UCSD-AML1 (cell line): ENCODE measurements at regions not wholly inside any gene's neighbourhood (a gene's known extent, or its start where the extent isn't known, plus 50 kb on each side); places are given as distances from the start of the nearest gene placed in this dataset.

ENCODE experiments used
- DNase-seq: peaks from one replicate; lab custom pipeline; 2025; ENCODE audit not compliant: unreplicated experiment; lab: John Stamatoyannopoulos, UW

DNA sequence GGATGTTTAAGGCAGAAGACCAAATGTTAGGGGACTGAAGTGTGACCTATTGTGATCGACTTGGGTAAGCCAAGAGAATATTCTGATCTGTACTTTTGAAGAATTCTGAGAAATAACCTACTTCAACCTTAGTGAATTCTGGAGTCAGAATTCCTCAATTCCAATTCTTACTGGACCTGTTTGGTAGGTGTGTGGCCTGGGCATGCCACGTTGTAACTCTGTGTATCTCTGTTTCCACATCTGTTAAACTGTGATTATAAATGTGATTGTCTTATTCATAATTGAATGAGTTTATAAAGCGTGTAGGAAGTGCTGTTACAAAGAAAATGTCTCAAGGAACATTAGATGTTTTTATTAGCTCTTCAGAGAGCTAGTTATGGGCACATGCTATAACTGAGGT lies 64.5 kb downstream of the TUSC1 start:
- no peak for DNase-seq

DNA sequence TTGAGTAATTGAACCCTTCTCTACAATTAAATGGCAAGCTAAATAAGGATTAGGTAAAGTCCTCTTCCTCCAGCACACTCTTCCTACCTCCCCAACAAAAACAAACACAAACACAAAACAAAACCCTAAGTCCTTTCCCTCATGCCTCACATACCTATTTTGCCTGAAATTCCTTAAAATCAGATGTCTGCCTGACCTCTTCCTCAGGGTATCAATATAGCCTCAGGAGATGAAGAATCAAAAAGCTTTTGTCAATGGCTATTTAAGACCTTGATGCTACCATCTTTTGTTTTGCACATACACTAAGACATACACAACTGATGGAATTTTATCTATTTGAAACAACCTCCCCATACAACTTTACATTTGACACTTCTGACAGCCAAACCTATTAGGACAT lies 75.1 kb downstream of the TUSC1 start:
- DNase-seq, result no peak

DNA sequence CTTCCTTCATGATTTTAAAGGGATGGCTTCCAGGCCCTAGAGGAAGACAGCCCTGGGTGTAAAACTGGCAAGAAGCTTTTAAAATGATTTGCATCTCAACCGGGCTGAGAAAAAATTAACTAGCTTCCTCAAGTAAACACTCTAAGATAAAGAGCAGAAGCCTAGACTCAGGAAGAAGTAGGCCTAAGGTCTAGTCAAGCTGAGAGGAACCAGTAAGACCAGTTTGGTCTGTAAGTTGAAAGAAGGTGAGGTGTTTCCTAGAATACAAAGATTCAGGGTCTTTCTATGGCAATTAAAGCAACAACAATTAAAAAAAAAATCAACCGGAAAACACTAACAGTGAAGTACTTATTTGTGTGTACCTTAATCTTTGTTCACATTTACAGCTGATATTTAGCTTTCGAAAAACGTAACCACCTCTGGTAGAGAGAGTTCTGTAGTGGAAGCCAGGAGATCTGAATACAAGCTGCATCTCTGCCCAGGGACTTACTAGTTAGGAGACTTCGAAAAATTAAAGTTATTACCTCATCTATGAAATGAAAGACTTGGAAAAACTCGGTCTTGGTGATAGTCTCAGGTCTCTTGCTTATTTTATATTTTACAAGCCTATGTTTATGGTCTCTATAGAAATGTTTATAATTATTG lies 75.7 kb downstream of the TUSC1 start:
- DNase-seq, result no peak

DNA sequence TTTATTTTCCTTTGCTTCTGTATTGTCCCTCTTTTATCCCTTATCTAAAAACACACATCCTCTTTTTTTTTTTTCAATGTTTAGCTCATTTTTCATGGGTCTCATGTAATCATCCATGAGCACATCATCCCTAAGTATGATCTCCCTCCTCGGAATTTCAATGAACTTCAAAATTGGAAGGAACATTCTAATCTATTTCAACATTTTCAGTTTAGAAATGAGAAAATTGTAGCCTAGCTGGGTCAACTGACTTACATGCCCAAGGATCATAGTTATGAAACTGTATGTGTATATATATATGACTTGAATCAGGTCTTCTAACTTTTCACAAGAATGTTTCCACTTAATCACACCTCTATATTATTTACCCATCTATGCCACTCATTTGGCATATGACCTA lies 77.7 kb downstream of the TUSC1 start:
- no peak for DNase-seq

DNA sequence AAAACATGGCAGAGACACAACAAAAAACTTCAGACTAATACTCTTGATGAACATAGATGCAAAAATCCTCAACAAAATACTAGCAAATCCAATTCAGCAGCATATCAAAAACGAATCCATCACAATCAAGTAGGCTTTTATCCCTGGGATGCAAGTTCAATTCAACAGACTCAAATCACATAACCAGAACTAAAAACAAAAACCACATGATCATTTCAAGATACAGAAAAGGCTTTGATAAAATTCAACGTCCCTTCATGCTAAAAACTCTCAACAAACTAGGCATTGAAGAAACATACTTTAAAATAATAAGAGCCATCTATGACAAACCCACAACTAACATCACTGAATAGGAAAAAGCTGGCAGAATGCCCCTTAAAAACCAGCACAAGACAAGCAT lies 93.6 kb downstream of the TUSC1 start:
- DNase-seq, result no peak

DNA sequence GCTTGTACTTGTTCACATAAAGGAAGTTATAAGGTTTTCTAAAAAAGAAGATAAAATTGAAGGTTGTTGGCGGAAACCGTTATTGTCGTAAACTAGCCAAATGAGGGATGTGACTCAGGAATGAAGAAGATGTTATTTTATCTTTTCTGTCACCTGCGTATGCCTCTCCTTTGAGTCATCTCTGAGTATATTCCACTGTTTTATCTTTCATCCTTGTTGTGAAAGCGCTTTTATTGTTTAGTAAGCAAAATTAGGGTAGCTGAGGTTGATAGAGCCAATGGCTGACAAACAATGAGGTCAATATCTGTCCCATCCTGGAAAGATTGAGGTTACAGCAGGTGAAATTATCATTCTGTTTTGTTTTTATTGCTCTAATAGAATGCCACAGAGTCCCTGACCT lies 105.0 kb downstream of the TUSC1 start:
- no peak for DNase-seq

DNA sequence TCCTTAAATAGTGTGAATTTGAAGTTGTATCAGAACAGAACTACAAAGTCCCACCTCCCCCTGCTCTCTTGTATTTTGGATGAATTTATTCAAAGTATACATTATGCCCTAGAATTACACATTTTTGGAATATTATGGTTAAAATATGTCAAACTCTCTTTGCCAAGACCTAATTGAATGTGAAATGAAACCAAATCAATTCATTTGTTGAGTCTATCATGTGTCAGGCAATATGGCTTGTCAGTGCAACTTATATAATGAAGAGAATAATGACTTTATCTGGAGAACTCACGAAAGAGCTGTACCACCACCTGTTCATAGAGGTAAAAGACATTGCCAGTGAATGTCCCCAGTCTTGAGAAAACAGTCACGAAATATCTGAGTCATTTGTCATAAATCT lies 106.8 kb downstream of the TUSC1 start:
- DNase-seq, result no peak

DNA sequence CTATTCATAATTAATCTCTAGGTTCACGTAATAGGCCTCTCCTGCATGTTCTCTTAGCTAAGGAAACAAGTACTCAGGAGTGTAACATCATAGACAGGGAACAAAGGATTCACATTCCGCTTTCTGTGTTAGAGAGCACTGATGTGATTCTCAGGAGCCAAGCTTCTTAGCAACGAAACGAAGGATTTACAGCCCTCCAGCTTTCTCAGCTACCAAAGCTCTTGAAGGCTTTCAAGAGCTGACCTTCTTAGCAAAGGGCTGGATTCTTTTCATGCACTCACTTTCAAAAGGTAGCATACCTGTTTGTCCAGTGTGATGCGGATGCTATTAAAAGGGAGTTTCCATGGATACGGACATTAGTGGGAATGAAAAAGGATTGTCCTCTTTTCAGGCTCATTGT lies 107.4 kb downstream of the TUSC1 start:
- no peak for DNase-seq

DNA sequence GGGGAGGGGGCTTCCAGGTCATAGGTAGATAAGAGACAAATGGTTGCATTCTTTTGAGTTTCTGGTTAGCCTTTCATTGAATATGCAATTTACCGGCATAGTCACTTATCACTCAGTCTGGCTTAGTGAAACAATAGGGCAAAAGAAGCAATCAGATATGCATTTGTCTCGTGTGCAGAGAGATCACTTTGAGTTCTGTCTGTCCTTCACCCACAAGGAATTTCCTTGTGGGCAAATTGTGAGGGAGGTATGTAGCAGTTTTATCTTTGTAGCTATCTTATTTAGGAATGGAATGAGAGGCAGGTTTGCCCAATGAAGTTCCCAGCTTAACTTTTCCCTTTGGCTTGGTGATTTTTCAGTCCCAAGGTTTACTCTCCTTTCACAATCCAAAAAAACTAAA lies 116.1 kb downstream of the TUSC1 start:
- DNase-seq, result no peak

DNA sequence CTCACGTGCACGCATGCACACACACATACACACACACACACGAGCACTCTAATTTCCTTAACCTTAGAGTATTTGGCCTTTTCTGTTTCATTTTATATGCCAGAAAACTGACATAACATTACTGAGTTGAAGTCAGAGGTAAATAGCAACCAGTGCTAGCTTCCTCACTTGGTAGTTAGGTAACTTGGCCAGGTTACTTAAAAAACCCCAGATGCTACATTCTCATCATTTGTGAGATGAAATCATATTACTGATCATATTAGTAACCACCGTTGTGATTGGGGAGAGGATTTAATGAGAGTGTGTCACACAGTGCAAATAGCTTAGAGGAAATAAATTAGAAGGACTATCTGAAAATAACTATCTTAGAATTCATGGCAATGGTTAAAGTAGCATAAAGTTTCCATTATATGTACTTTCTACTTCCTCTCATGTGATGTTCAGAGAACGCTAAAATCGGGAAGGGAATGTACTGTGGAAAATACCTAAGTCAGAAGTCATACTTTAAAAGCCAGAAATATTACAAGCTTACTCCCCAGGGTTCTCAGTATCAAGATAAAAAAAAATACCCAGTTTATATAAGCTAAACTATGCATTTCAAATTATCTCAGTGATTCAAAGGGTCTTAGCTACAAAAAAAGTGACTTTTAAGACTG lies 120.5 kb downstream of the TUSC1 start:
- no peak for DNase-seq

DNA sequence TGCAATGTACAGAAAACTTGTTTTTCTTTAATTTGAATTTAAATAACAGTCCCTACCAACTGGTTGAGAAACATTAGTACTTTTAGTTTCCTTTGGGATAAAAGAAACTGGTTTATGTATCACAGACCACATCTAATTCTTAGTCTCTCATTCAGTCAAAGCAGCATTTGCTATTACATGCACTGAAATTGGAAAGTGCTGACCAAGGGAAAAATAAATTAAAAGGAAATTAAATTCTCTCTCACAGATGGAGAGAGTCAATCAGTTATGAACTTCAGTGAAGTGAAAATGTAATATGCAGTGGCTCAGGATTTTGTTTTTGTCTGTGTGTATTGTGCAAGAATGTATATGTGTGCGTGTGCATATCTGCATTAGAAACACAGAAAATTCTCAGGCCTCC lies 121.7 kb downstream of the TUSC1 start:
- DNase-seq, result no peak

DNA sequence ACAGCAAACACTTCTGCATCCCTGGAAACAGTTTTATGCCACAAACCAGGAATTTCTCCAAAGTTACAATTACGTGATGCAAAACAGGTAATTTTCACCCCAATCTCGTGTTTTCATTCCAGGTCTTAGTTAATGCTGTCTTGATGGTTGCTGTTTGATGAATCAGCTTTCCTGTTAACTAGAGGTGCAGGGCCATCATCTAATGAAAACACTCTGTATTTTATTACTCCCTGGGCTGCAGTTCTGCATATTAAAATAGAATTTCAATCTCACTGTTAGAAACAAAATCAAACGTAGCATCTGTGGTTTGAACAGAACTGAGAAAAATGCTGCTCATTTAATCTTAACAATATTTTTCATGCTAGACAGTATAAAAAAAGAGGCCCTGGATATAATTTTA lies 129.4 kb downstream of the TUSC1 start:
- DNase-seq, result no peak

DNA sequence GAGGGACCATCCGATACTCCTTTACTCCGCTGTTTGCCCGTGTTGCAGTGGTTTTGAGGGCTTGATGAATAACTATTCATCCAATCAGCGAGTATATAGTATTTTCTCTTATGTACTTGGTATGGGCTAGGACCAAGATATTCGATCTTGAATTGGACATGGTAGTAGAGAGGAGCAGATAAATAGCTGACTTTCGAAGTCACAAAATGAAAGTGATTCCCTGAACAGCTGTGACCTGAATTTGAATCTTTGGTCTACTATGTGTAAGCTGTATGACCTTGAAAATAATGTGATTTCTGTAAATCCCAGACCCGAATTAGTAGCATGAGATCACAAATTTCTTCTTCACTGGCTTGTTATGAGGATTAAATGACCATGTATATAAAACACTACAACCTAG lies 134.4 kb downstream of the TUSC1 start:
- DNase-seq, result no peak

DNA sequence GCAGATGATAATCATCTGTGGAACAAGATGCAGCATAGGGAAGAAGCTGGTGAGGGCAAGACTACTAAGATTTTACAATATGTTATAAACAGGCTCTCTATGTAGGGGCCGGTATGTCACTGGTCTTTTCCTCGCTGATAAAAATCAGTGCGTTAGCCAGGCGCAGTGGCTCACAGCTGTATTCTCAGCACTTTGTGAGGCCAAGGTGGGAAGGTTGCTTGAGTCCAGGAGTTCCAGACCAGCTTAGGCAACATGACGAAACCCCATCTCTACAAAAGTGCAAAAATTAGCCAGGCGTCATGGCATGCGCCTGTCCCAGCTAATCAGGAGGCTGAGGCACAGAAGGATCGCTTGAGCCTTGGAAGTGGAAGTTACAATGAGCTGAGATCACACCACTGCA lies 135.9 kb downstream of the TUSC1 start:
- no peak for DNase-seq

DNA sequence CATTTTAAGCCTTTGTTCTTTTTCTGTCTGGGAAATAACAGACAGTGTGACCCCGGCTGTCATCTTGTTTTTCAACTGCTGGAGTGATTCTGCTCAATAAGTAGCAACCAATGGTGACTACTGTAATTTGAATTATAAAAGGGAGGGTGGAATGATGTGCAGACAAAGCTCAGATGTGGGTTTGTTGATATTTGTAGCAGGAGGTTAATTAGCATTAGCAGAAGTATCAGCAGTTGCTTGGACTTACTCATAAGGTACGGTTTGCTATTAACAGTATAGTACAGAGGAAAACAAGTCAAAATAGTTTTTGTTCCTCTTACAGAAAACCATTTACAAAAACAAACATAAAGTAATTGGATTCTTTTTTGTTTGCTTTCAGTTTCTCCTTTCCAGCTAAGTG lies 140.4 kb downstream of the TUSC1 start:
- no peak for DNase-seq

DNA sequence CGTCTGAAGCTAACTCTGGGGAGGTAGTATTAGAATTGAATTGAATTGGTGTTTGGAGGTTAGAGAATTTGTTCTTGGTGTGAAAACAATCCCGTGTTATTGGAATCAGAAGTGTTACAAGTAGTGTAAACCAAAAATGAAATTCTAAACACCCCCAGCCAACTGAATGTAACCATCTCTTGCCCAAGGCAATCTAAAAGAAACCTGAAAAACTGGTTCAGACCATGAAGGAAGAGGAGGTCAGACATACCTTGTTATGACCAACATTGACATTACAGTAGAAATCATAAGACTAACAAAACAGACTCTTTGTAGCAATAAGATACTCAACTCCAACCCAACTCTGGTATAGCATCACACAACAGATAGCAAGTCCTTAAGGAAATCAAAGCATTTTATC lies 159.0 kb downstream of the TUSC1 start:
- no peak for DNase-seq

DNA sequence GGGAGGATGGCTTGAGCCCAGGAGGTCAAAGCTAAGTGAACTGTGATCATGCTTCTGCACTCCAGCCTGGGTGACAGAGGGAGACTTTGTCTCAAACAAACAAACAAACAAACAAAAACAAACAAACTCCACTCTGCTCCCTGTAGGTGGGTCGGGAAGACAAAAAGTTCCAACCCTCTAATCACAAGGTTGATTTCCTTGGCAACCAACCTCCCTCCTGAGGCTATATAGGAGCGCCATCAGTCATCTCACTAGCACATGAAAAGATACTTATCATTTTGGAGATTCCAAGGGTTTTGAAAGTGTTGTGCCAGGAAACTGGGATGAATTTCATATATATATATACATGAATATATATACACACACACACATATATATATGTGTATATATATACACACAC lies 160.5 kb downstream of the TUSC1 start:
- no peak for DNase-seq

DNA sequence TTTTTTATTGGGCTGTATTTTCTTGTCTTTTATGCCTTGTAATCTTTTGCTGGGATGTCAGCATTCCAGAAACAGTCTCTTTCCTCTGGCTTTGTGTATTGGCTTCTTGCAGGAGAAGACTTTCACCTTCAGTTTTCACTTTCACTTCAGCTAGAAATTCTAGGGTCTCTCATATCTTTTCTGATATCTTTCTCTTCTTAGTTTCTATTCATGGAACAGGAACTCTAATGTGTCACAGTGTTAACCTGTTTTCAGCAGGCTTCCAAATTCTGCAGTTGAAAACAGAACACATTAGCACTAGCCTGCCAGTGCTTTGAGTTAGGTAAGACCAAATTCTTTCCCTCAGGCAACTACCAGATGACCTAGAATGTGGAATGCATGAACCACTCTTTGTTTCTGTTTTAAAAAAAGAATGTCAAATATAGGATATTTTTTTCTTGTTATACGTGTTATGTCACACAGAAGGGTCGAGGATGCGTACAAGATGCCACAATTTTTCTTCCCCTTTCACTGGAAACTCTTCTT lies 164.7 kb downstream of the TUSC1 start:
- no peak for DNase-seq

DNA sequence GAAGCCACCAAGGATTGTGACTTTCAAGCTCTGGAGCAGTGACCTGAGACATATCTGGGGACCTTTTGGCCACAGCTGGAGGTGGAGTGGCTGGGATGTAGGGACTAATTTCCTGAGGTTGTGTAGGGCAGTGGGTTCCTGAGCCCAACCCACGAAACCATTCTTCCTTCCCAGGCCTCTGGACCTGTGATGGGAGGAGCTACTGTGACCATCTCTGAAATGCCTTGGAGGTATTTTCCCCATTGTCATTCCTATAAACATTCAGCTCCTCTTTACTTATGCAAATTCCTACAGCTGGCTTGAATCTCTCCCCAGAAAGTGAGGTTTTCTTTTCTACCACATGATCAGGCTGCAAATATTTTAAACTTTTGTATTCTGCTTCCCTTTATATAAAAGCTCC lies 172.6 kb downstream of the TUSC1 start:
- DNase-seq, result no peak

DNA sequence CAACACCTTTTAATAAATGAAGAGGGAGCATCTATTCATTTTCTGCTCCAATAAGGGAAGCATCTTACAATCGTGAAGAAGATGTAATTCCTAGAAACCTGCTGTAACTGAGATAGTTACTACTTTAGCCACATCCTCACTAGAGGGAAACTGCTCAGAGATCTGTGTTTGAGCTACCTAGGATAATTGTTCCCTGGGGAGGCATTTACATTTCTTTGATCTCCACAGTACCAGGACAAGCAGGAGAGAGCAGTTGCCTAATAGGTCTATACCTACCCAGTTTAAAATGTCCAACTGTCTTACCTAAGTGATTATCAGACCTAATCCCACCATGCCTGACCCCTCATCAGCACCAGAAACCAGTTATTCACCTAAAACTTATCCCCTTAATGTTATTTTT lies 196.9 kb downstream of the TUSC1 start:
- DNase-seq, result no peak

DNA sequence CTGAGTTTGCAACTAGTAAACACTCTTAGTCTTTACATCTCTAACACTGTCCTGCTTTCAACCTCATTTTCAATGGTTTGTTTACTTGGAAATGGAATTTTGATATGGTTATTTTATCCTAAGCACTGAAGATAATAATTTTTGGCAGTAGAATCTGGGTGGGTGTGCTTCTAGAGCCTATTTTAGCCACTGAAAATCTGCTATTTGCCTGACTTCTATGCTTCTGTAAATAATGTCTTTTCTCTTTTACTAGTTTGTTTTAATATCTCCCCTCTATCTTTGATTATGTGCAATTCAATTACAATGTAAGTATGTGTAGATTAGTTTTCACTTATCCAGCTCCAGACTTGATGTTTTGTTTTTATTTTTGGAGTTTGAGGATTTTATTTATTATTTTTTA lies 197.5 kb downstream of the TUSC1 start:
- DNase-seq, result no peak

DNA sequence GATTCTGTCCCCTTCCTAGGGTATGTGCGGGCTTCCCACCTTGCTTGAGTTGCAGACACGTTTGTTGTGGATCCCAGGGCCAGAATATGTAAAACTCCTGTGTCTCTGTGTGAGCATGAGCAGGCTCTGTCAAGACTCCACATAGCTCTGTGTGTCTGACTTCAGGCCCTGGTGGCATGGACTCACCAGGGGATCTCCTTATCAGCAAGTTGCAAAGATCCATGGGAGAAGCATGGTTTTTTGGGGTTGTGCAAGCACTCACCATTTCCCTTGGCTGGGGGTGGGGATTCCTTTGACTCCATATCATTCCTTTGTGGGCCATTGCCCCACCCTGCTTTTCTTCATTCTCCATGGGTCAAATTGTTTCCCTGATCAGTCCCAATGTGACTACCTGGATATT lies 205.6 kb downstream of the TUSC1 start:
- DNase-seq, result no peak

DNA sequence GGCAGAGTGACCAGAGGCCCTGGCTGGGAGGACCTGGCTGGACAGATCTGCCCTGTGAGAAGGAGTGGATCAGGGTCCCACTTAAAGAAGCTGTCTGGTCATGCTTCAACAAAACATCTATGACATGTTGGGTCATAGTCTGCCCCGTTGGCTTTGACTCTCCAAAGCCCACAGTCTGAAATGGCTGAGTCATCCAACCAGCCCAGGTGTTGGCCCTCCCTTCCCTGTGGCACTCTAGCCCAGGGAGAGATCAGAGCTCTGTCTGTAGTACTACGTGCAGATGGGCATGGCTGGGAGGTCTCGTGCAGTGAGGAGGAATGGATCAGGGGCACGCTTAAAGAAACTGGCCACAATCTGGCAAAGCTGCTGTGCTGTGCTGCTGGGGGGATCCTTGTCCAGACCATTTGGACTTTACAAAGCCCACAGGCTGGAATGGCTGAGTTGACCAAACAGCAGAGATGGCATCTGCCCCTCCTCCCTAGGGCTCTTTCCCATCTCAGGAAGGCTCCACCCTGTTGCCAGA lies 206.1 kb downstream of the TUSC1 start:
- DNase-seq, result no peak
